ENCODE measurements at regions not wholly inside any gene's neighbourhood (a gene's known extent, or its start where the extent isn't known, plus 50 kb on each side); places are given as distances from the start of the nearest gene placed in this dataset.

DNA sequence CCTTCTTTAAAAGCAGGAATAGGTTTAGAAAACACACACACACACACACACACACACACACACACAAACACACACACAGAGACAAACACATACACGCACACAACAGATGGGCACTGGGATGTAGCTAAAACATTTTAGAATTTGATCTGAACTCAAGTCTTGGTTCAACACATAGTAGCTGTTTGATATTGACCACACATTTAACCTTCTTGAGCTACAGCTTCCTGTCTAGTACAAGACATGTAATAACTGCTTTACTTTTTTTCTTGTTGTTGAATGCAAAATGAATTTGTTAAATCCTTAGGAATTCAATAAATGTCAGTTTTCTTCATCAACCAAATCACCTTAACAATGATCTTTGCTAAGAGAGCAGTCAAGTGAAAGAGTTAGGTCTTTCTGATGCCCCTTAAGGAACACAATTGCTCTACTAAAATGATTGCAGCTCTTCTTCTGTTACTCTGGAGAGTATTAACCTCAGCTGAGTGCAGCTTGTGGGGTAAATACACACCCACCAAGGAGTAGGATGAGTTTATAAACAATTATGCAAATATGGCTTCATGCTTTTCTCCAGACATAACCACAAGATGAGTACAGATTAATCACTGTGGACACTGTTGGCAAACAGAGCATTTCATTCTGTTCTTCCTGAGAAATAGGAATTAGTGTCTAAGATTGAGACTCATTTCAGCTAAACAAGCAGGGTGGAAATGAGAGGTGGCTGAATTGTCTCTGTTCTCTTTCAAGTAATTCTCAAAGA, 302.9 kb upstream of the PAPPA start:
- Histone ChIP-seq H3K56ac (ENCODE audit: insufficient read length, low read depth, low read length) (no peak overlapping the region), H2BK15ac (ENCODE audit: low read depth, low read length) (no peak overlapping the region), H3K27me3 (ENCODE audit: insufficient read depth, low read length) (no peaks in the 10 kb centered on the region), H3K9ac (ENCODE audit: extremely low read depth, insufficient read length, low read length) (no peak overlapping the region), H3K14ac (ENCODE audit: insufficient read depth, low read length) (no peak overlapping the region), H3K23me2 (ENCODE audit: insufficient read length, low read depth, low read length, poor library complexity, severe bottlenecking) (no peaks in the 10 kb centered on the region), H2AFZ (ENCODE audit: low read length) (no peak overlapping the region), H2BK12ac (ENCODE audit: insufficient read length, low read depth, low read length) (no peak overlapping the region), H2BK5ac (ENCODE audit: insufficient read length, low read length) (no peak overlapping the region), H3K27ac (ENCODE audit: insufficient read length, low read depth, low read length) (no peak overlapping the region), H3K18ac (ENCODE audit: insufficient read length, low read depth, low read length) (no peak overlapping the region), H3K4me2 (ENCODE audit: insufficient read depth, insufficient read length, low read length) (no peak overlapping the region), H3T11ph (ENCODE audit: low read length) (no peak overlapping the region), H2BK20ac (ENCODE audit: low read depth, low read length, poor library complexity, severe bottlenecking) (no peak overlapping the region), H3K9me3 (ENCODE audit: control insufficient read depth, low read depth, low read length) (no peaks in the 10 kb centered on the region), H4K5ac (ENCODE audit: insufficient read length, low read depth, low read length) (no peak overlapping the region), H4K91ac (ENCODE audit: insufficient read length, low read depth, low read length) (no peak overlapping the region), H2AK5ac (ENCODE audit: insufficient read length, low read length) (no peak overlapping the region), H4K20me1 (ENCODE audit: control insufficient read depth, insufficient read depth, insufficient read length) (no peaks in the 10 kb centered on the region), H4K8ac (replicated peaks; ENCODE audit: insufficient read length, low read depth, low read length) (no peak overlapping the region), H3K4me1 (ENCODE audit: insufficient read depth, low read length) (peaks cover 6% of the 10 kb centered on the region), H2BK120ac (ENCODE audit: low read depth, low read length, poor library complexity, severe bottlenecking) (no peak overlapping the region), H3K79me2 (ENCODE audit: insufficient read depth, low read length) (peaks cover under 1% of the 10 kb centered on the region; the same call in 1 of the 2 replicates), H3K4ac (ENCODE audit: low read depth, low read length) (no peak overlapping the region), H3K23ac (ENCODE audit: insufficient read length, low read depth, low read length) (no peak overlapping the region), H3K79me1 (ENCODE audit: insufficient read depth, low read depth, low read length, poor library complexity, severe bottlenecking) (no peaks in the 10 kb centered on the region)
- Mint-ChIP-seq H3K4me3 (no peak overlapping the region), H3K36me3 (ENCODE audit: insufficient read depth in 1 of 3, low read depth in 3 of 3) (no peaks in the 10 kb centered on the region), H3K4me1 (peaks cover 5 to 30% of the 10 kb centered on the region in 2 experiments), H3K9me3 (no peaks in the 10 kb centered on the region), H3K27ac (no peak overlapping the region), H3K27me3 (ENCODE audit: low read depth) (no peaks in the 10 kb centered on the region)
- DNase-seq, result no peak
- WGBS (ENCODE audit: extremely low coverage, insufficient read length, low lambda C conversion rate), result no CpG with 5 or more reads among the region's 1 CpG
- TF ChIP-seq, protein P1, sequence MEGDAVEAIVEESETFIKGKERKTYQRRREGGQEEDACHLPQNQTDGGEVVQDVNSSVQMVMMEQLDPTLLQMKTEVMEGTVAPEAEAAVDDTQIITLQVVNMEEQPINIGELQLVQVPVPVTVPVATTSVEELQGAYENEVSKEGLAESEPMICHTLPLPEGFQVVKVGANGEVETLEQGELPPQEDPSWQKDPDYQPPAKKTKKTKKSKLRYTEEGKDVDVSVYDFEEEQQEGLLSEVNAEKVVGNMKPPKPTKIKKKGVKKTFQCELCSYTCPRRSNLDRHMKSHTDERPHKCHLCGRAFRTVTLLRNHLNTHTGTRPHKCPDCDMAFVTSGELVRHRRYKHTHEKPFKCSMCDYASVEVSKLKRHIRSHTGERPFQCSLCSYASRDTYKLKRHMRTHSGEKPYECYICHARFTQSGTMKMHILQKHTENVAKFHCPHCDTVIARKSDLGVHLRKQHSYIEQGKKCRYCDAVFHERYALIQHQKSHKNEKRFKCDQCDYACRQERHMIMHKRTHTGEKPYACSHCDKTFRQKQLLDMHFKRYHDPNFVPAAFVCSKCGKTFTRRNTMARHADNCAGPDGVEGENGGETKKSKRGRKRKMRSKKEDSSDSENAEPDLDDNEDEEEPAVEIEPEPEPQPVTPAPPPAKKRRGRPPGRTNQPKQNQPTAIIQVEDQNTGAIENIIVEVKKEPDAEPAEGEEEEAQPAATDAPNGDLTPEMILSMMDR (conservative IDR thresholded peaks at IDR 0.05), result no peak
